ENCODE measurements at regions not wholly inside any gene's neighbourhood (a gene's known extent, or its start where the extent isn't known, plus 50 kb on each side); places are given as distances from the start of the nearest gene placed in this dataset.
"Not testable (repeated sequence)": the region's sequence is repeated elsewhere in the genome, so short reads cannot be mapped to it uniquely, and the experiment has no call there.

DNA sequence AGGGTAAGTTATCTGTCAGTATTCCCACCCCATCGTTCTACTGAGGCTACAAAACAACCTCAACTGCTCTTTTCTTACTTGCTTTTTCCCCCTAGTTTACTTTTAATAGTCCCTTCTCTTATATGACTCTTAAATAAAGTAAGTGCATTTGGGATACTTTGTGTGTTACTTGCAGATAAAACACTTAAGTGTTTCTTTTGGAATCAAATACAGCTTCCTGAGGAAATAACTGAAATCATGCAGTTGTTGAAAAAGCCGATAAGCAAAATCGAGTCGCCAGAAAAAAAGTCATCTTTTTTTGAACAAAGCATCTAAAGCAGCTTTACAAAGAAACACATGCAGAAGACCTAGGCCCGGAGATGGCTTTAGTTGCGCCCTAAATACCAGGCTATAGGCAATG lies 53.5 kb upstream of the EPB41L4A start:
- Histone ChIP-seq H3K9ac (ENCODE audit: low read length) (no peak overlapping the region), H3K27ac (ENCODE audit: low read length) (no peak overlapping the region), H3K9me3 (ENCODE audit: control insufficient read depth, low read depth, low read length) (no peaks in the 10 kb centered on the region), H3K4me1 (ENCODE audit: control insufficient read depth, low read depth, low read length) (no peaks in the 10 kb centered on the region), H3K27me3 (ENCODE audit: control insufficient read depth, insufficient read depth, low read length) (no peaks in the 10 kb centered on the region), H3K36me3 (ENCODE audit: control insufficient read depth, low read depth, low read length) (no peaks in the 10 kb centered on the region), H3K4me3 (ENCODE audit: low read length) (no peak overlapping the region)

DNA sequence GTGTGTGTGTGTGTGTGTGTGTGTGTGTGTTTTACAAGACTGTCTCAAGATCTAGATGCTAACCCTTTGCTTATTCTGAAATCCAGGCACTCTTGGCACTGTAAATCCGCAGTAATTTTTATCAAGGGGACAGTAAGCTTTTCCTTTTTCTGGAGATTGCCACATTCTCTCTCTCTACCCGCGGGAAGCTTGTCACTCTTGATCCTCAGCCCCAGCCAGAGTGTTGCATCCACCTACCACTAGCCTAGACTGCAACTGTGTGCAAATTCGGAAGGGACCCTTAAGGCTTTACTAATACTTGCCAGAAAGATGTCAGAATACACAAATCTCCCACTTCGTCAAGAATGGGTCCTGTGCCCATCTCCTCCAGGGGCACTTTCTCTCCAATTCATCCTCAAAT lies 54.9 kb upstream of the EPB41L4A start:
- Histone ChIP-seq H3K9ac (ENCODE audit: low read length) (no peak overlapping the region), H3K27ac (ENCODE audit: low read length) (no peak overlapping the region), H3K4me3 (ENCODE audit: low read length) (no peak overlapping the region), H3K27me3 (ENCODE audit: control insufficient read depth, insufficient read depth, low read length) (no peaks in the 10 kb centered on the region), H3K9me3 (ENCODE audit: control insufficient read depth, low read depth, low read length) (no peaks in the 10 kb centered on the region), H3K36me3 (ENCODE audit: control insufficient read depth, low read depth, low read length) (no peaks in the 10 kb centered on the region), H3K4me1 (ENCODE audit: control insufficient read depth, low read depth, low read length) (no peaks in the 10 kb centered on the region)

DNA sequence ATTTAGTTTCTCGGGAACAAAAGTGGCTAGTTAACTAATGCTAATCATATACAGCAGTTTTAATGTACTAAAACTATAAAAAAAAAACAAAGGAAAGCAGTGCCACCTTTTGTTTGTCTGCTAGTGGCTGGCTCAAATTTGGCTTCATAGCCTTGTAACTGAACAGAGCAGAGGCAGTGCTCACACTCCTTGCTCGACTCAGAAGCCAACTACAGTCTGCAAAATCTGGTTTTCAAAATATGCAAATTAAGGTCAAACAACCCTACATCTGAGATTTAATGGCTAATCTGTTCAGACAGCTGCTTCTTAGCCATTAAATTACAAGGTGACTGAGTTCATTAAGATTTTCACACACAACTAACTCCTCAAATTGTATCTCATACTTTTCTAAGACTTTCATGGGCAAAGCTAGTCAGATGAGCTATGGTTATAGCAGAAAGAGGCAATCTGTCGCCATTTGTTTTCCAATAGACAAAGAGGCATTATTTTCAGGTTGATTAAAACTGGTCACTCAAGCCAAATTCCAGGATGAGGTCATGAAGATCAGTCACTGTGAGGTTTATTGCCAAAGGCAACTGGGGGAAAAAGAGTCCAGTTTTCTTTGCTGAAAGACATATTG lies 56.8 kb upstream of the EPB41L4A start:
- H3K27me3 ChIP-seq (ENCODE audit: control insufficient read depth, insufficient read depth, low read length), result no peaks in the 10 kb centered on the region
- H3K9ac ChIP-seq (ENCODE audit: low read length), result no peak overlapping the region

DNA sequence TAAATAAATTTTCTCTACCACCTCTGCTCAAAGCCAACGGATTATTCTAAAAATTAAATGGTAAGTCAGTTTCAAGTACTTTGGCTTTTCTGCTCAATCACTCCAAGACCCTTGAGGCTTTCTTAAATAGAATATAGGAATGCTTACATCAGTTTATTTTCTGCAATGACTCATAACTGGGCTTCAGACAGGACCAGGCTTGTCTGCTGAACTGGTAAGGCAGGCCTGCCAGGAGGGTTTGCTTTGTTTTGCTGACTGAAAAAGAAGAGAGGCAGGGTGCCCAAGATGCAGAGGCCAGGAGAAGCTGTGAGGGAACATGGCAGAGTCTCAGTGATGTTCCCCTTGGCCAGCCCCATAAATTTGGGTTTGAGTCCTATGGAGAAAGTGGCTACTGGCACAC lies 60.3 kb upstream of the EPB41L4A start:
- Histone ChIP-seq H3K4me1 (ENCODE audit: control insufficient read depth, low read depth, low read length) (no peaks in the 10 kb centered on the region), H3K9ac (ENCODE audit: low read length) (no peak overlapping the region), H3K36me3 (ENCODE audit: control insufficient read depth, low read depth, low read length) (no peaks in the 10 kb centered on the region), H3K9me3 (ENCODE audit: control insufficient read depth, low read depth, low read length) (no peaks in the 10 kb centered on the region), H3K27me3 (ENCODE audit: control insufficient read depth, insufficient read depth, low read length) (no peaks in the 10 kb centered on the region), H3K4me3 (ENCODE audit: low read length) (no peak overlapping the region), H3K27ac (ENCODE audit: low read length) (no peak overlapping the region)

More for the DNA sequence above, 56.8 kb upstream of the EPB41L4A start:
- H3K4me1 ChIP-seq (ENCODE audit: control insufficient read depth, low read depth, low read length), result no peaks in the 10 kb centered on the region
- H3K9me3 ChIP-seq (ENCODE audit: control insufficient read depth, low read depth, low read length), result no peaks in the 10 kb centered on the region
- H3K27ac ChIP-seq (ENCODE audit: low read length), result no peak overlapping the region
- no peak overlapping the region for H3K4me3 ChIP-seq (ENCODE audit: low read length)
- H3K36me3 ChIP-seq (ENCODE audit: control insufficient read depth, low read depth, low read length), result no peaks in the 10 kb centered on the region

DNA sequence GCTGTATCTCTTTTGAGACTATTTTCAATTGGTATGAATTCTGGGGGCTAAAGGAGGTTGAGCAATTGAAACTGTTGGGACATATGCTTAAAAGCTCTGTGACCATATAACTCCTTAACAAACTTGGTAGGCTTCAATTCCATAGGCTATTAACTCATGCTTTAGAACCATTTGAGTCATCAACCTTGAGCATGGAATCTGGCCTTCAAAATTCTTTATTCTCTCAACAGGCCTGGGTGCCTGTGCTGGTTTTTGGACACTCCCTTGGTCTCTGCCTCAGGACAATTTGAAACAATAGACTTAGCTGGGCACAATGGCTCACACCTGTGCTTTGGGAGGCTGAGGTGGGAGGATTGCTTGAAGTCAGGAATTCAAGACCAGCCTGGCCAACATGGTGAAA lies 61.4 kb upstream of the EPB41L4A start:
- Histone ChIP-seq H3K36me3 (ENCODE audit: control insufficient read depth, low read depth, low read length) (no peaks in the 10 kb centered on the region), H3K4me3 (ENCODE audit: low read length) (no peak overlapping the region), H3K4me1 (ENCODE audit: control insufficient read depth, low read depth, low read length) (no peaks in the 10 kb centered on the region), H3K9ac (ENCODE audit: low read length) (no peak overlapping the region), H3K9me3 (ENCODE audit: control insufficient read depth, low read depth, low read length) (no peaks in the 10 kb centered on the region), H3K27ac (ENCODE audit: low read length) (no peak overlapping the region), H3K27me3 (ENCODE audit: control insufficient read depth, insufficient read depth, low read length) (no peaks in the 10 kb centered on the region)

DNA sequence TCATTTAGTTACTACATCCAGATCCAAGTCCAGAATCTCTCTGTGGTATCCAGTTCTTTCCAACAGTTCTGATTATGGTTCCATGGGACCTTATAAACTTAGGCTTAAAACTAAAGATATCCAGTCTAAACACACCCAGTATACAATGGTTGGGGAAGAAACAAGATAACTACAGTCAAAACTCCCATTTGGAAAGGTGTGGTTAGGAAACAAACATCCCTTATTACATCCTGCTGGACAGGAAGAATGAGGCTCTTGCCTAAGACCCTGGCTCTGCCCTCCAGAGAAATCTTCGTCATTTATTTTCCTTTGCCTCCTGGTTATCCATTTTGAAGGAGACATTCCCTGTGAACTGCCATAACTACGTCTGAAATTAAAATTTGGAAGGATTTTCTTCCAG lies 64.6 kb upstream of the EPB41L4A start:
- Histone ChIP-seq H3K9ac (ENCODE audit: low read length) (no peak overlapping the region), H3K4me1 (ENCODE audit: control insufficient read depth, low read depth, low read length) (no peaks in the 10 kb centered on the region), H3K27ac (ENCODE audit: low read length) (no peak overlapping the region), H3K4me3 (ENCODE audit: low read length) (no peak overlapping the region), H3K9me3 (ENCODE audit: control insufficient read depth, low read depth, low read length) (no peaks in the 10 kb centered on the region), H3K27me3 (ENCODE audit: control insufficient read depth, insufficient read depth, low read length) (no peaks in the 10 kb centered on the region), H3K36me3 (ENCODE audit: control insufficient read depth, low read depth, low read length) (no peaks in the 10 kb centered on the region)

DNA sequence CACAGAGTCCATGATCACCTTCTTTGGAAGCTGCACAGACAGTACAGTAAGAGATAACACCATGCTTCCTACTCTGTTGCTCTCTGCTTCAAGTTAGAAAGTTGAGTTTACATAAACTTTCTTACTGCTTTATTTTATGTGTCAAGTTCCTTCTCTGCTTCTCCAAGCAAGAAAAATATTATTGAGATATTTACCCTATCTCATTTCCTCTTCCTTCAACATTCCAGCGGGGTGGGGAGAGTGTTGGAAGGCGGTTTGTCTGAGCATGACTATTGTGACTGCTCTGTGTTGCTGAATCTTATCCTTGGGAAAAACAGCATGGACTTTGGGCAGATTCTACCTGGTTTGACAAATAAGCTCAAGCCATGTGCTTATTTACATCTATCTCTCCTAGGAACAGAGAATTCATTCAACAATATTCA lies 66.9 kb upstream of the EPB41L4A start:
- no peaks in the 10 kb centered on the region for H3K4me1 ChIP-seq (ENCODE audit: control insufficient read depth, low read depth, low read length)
- H3K27me3 ChIP-seq (ENCODE audit: control insufficient read depth, insufficient read depth, low read length), result no peaks in the 10 kb centered on the region
- H3K9me3 ChIP-seq (ENCODE audit: control insufficient read depth, low read depth, low read length), result no peaks in the 10 kb centered on the region
- no peak overlapping the region for H3K27ac ChIP-seq (ENCODE audit: low read length)
- H3K4me3 ChIP-seq (ENCODE audit: low read length), result no peak overlapping the region
- no peaks in the 10 kb centered on the region for H3K36me3 ChIP-seq (ENCODE audit: control insufficient read depth, low read depth, low read length)
- H3K9ac ChIP-seq (ENCODE audit: low read length), result no peak overlapping the region

DNA sequence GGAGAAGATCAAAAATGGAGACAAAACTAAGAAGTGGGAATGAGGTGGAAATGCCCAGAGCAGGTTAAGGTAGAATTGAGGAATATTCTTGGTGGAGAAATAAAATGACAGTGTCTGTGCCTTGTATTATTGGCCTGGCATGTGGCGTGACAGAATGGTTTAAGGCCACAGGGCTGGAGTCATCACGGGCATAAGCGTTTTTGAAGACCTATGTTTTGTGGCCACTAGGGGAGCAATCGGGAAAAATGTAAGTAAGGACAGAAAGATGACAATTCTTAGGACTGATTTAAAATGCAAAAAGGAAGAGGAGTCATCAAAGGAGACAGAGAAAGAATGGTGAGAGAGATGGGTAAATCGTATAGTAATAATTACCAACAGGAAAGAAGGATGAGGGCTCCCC lies 72.2 kb upstream of the EPB41L4A start:
- no peaks in the 10 kb centered on the region for H3K27me3 ChIP-seq (ENCODE audit: control insufficient read depth, insufficient read depth, low read length)
- no peaks in the 10 kb centered on the region for H3K36me3 ChIP-seq (ENCODE audit: control insufficient read depth, low read depth, low read length)
- no peak overlapping the region for H3K4me3 ChIP-seq (ENCODE audit: low read length)
- no peak overlapping the region for H3K27ac ChIP-seq (ENCODE audit: low read length)
- H3K9me3 ChIP-seq (ENCODE audit: control insufficient read depth, low read depth, low read length), result no peaks in the 10 kb centered on the region
- H3K9ac ChIP-seq (ENCODE audit: low read length), result no peak overlapping the region
- H3K4me1 ChIP-seq (ENCODE audit: control insufficient read depth, low read depth, low read length), result peaks cover 3% of the 10 kb centered on the region

DNA sequence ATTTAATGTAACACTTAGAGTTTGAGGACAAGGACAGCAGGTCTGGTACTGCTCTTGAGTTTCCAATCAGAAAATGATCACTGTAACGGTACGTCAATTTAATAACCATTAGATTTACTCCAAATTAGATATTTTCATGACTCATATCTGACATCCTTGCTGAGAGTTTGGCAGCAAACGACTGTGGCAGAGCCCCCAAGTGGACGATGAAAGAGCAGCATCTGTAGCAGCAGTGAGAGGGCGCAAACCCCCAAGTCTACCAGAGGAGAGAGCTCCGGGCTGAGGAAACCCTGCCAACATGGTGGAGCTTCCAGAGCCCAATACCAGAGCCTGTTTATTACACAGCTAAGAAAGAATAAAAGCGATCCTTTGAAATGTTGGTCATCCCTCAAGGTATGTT lies 73.2 kb upstream of the EPB41L4A start:
- peaks cover 3% of the 10 kb centered on the region for H3K4me1 ChIP-seq (ENCODE audit: control insufficient read depth, low read depth, low read length)

DNA sequence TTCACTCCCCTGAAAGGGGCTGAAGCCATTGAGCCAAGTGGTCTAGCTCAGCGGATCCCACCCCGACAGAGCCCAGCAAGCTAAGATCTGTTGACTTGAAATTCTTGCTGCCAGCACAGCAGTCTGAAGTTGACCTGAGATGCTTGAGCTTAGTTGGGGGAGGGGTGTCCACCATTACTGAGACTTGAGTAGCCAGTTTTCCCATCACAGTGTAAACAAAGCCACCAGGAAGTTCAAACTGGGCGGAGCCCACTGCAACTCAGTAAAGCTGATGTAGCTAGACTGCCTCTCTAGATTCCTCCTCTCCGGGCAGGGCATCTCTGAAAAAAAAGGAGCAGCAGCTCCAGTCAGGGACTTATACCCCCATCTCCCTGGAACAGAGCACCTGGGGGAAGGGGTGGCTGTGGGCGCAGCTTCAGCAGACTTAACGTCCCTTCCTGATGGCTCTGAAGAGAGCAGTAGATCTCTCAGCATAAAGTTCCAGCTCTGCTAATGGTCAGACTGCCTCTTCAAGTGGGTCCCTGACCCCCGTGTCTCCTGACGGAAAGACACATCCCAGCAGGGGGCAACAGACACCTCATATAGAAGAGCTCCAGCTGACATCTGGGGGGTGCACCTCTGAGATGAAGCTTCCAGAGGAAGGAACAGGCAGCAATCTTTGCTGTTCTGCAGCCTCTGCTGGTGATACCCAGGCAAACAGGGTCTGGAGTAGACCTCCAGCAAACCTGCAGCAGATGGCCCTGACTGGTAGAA lies 84.8 kb upstream of the EPB41L4A start:
- H3K27ac ChIP-seq (ENCODE audit: low read length); H3K27me3 ChIP-seq (ENCODE audit: control insufficient read depth, insufficient read depth, low read length); H3K4me1 ChIP-seq (ENCODE audit: control insufficient read depth, low read depth, low read length): not testable (repeated sequence)

More for the DNA sequence above, 73.2 kb upstream of the EPB41L4A start:
- H3K27me3 ChIP-seq (ENCODE audit: control insufficient read depth, insufficient read depth, low read length), result no peaks in the 10 kb centered on the region
- no peak overlapping the region for H3K27ac ChIP-seq (ENCODE audit: low read length)
- no peak overlapping the region for H3K9ac ChIP-seq (ENCODE audit: low read length)
- no peak overlapping the region for H3K4me3 ChIP-seq (ENCODE audit: low read length)
- H3K36me3 ChIP-seq (ENCODE audit: control insufficient read depth, low read depth, low read length), result no peaks in the 10 kb centered on the region
- no peaks in the 10 kb centered on the region for H3K9me3 ChIP-seq (ENCODE audit: control insufficient read depth, low read depth, low read length)

DNA sequence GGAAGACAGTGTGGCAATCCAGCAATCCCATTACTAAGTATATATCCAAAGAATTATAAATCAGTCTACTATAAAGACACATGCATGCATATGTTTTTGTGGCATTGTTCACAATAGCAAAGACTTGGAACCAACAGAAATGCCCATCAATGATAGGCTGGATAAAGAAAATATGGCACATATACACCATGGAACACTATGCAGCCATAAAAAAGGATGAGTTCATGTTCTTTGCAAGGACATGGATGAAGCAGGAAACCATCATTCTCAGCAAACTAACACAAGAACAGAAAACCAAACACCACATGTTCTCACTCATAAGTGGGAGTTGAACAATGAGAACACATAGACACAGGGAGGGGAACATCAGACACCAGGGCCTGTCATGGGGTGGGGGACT lies 90.0 kb upstream of the EPB41L4A start:
- not testable (repeated sequence) for H3K9ac ChIP-seq (ENCODE audit: low read length); H3K9me3 ChIP-seq (ENCODE audit: control insufficient read depth, low read depth, low read length); H3K27ac ChIP-seq (ENCODE audit: low read length); H3K4me1 ChIP-seq (ENCODE audit: control insufficient read depth, low read depth, low read length); H3K36me3 ChIP-seq (ENCODE audit: control insufficient read depth, low read depth, low read length); H3K4me3 ChIP-seq (ENCODE audit: low read length); H3K27me3 ChIP-seq (ENCODE audit: control insufficient read depth, insufficient read depth, low read length)

More for the DNA sequence above, 84.8 kb upstream of the EPB41L4A start:
- H3K9me3 ChIP-seq (ENCODE audit: control insufficient read depth, low read depth, low read length); H3K36me3 ChIP-seq (ENCODE audit: control insufficient read depth, low read depth, low read length); H3K9ac ChIP-seq (ENCODE audit: low read length); H3K4me3 ChIP-seq (ENCODE audit: low read length): not testable (repeated sequence)

DNA sequence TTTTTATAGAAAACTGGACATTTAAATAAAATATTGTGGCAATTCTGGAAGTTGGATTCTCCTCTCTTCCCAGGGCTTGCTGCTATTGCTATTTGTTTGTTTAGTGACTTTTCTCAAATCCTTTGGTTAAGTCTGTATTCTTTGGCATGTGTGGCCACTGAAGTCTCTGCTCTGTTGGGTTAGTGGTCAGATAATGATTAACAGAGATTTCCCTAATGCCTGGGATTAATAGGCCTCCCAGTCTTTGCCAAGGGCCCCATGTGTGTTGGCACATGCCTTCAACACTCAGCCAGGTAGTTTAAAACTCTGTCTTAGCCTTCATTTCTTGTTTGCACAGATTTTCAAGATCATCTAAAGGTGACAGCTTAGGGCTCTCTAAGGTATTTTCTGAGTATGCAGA lies 92.8 kb upstream of the EPB41L4A start:
- H3K27me3 ChIP-seq (ENCODE audit: control insufficient read depth, insufficient read depth, low read length), result no peaks in the 10 kb centered on the region
- no peak overlapping the region for H3K4me3 ChIP-seq (ENCODE audit: low read length)
- H3K27ac ChIP-seq (ENCODE audit: low read length), result no peak overlapping the region
- H3K4me1 ChIP-seq (ENCODE audit: control insufficient read depth, low read depth, low read length), result no peaks in the 10 kb centered on the region
- no peaks in the 10 kb centered on the region for H3K36me3 ChIP-seq (ENCODE audit: control insufficient read depth, low read depth, low read length)
- peaks cover 9% of the 10 kb centered on the region for H3K9me3 ChIP-seq (ENCODE audit: control insufficient read depth, low read depth, low read length)
- no peak overlapping the region for H3K9ac ChIP-seq (ENCODE audit: low read length)

Measured in iPS-18a (cell line).